Fibroblast of skin of scalp (primary cell): ENCODE measurements at regions not wholly inside any gene's neighbourhood (a gene's known extent, or its start where the extent isn't known, plus 50 kb on each side); places are given as distances from the start of the nearest gene placed in this dataset.

Experiments used
- DNase-seq: peaks from one replicate; pipeline ENCODE4 v3.0.0-alpha.2; 2013

GRCh38 chr2:156697906-156698305 is 261.7 kb downstream of the GPD2 start:
- DNase-seq = no peak

- DNase-seq = no peak
Observed at GRCh38 chr2:156700681-156701080, 264.5 kb downstream of the GPD2 start.

DNA sequence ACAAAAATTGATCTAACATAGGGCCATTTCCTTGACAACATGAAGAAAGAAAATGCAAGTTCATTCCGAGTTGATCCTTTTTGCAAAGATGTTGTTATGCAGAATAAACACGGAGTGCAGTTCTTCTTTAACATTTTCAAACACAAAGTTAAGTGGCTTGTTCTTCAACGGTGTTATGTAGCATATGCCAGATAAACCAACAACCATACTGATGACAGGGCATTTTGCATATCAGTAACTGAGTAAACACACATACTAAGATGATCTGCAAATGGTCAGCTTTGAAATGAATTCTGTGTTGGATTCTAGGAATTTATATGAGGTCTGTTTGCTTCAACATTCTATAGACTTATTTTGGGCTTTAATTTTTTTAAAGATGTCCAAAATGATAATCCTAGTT is 266.4 kb downstream of the GPD2 start:
- no peak for DNase-seq

- DNase-seq = no peak
Observed at GRCh38 chr2:156703642-156704041, 267.5 kb downstream of the GPD2 start.

DNA sequence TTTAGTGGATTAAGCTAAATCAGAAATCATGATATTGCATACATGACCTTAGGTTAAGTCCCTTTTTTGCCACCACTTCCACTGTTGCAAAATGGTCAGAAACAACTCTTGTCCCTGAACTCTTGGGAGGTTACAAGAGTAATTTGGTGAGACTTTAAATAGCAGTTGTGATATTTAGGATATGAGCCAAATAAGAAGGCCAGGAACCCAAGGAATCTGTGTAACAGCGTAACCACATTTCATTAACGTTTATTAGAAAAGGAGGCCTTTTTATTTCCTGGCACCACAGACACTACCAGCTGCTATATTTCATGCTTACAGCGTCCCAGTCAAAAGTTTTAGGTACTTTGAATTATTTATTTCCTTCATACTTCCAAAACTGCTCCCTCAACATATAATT is 268.0 kb downstream of the GPD2 start:
- no peak for DNase-seq

- DNase-seq = no peak
Observed at GRCh38 chr2:156704617-156705016, 268.4 kb downstream of the GPD2 start.

DNA sequence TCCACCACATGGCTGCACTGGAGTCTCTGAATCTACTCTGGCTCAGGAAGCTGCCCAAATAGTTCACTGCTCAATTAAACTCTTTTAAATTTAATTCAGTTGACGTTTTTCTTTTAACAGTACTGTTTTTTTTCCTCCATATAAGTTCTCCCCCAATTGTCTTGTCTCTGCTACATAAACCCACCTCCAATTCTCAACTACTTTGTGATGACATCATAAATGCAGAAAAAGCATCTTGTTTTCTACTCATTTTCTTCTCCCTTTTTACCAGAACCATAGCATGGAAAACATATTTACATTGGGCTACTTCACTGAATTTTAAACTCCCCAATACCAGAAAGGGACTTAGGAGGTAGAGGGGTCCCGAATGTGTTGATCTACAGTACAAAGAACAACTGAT is 270.4 kb downstream of the GPD2 start:
- no peak for DNase-seq

- no peak for DNase-seq
Observed at GRCh38 chr2:156708051-156708450, 271.9 kb downstream of the GPD2 start.

GRCh38 chr2:156709091-156709490 is 272.9 kb downstream of the GPD2 start:
- no peak for DNase-seq

DNA sequence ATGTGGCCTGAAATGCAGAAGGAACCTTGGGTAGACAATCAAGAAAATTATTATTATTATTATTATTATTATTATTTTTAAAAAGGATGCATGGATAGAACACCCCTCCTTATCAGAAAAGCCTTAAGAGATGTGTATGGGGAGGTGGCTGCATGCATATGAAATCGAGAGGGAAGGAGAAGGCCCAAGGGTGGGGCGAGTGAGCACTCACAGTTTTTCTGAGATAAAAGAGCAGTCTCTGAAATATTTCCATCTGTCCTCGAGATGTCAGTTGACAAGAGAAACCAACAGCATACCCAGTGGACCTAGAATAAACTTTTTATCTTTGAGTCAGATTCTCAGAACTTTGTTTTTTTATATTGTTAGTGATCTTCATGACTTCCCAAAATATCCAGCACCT is 282.9 kb downstream of the GPD2 start:
- DNase-seq = no peak

DNA sequence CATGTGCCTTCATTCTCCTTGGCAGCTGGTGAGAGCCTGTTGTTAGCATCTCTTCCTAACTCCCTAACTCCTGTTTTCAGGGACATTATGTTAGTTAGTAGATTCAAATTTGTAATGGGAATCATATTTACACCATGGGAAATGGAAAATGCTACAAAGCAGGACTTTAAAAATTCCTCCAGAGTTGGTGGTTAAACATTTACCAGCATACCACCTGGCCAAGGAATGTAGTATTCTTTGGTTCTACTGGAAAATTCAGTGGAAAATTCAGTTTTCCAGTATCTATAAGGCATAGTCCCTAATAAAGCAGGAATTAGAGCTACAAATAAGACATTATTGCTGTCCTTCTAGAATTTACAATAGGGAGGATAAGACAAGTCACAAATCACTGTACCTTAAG is 291.7 kb downstream of the GPD2 start:
- DNase-seq = no peak

- DNase-seq = no peak
Observed at GRCh38 chr2:156728328-156728727, 292.1 kb downstream of the GPD2 start.

GRCh38 chr2:156731506-156731905 is 295.3 kb downstream of the GPD2 start:
- no peak for DNase-seq

DNA sequence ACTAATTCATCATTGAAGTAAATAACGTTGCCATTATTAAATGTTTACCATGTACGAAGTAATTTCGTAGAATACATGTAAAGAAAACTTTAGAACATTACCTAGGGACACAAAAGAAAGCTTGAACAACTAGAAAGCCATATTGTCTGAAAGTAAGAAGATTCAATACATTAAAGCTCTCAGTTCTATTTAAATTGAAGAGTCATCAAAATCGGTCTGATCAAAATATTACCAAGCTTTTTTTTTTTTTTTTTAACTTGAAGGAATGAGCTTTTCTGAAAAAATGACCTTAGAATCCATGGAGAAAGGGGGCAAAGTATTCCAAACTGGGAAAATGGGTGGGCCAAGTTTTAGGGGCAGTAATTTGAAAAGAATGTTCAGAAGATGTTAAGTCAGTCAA is 300.8 kb downstream of the GPD2 start:
- no peak for DNase-seq

DNA sequence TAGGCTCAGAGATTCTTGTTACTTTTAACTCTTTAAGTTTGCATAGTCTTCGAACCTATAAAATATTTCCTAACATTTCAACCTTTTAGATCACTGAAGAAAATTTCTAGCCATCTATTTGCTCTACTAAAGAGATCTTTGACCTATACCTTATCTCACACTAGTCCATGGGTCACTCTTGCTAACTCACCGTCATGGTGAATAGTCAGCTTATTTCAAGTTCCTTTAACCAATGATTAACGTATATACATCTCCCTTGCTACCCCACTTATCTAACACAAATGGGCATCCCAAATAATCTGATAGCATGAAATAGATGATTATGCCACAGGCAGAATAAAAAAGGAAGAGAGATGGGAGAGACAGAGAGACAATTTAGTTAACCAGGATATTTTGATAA is 303.1 kb downstream of the GPD2 start:
- DNase-seq = no peak

- no peak for DNase-seq
Observed at GRCh38 chr2:156745619-156746018, 309.4 kb downstream of the GPD2 start.

DNA sequence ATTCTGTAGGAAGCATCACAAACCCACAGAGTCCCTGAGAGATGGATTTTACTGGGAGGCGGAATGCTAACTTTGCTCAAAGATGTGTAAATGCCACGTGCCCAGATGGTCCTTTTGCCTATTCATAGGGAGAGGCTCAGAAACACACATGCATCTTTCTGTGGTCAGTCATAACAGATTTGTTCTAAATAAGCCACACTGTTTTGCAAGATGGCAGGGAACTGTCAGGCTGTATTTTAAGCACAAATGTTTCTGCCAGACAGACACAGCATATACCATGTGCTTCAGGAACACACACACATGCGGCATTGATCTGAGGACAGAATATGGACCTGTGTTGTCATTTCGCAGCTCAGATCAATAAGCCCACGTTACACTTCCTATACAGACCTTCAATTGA is 312.0 kb downstream of the GPD2 start:
- no peak for DNase-seq

DNA sequence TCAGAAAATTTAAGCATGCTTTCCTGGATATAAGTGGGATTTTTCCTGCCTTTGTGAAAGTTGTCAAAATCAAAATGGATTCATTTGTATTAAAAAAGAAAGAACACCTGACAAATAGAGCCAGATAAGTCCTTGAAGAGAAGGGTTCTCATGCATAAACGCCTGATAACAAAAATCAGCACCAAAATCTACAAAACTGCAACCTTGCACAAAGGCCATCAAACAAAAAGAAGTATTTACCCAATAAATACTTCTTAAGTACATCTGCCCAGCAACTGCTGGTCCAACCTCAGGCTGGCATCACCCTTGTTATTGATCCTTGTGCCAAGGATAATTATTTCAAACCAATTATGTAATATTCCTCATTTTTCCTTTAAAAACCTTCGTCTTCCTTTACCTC is 315.9 kb downstream of the GPD2 start:
- no peak for DNase-seq

DNA sequence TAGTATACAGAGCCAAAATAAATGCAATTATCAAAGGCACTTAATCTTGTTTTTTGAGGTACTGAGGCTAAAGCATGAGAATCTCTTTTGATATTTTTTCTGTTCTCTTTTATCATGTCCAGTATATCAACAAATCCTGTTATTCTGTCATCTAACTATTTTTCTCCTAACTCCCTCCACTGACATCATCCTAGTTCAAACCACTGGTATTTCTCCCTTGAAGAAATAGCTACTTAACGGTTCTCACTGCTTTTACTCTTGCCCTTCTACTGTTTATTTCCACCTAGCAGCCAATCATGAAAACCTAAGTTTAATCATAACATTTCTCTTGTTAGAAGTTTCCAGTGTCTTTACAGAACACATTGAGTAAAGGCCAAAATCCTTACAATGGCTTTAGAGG is 317.6 kb downstream of the GPD2 start:
- DNase-seq = no peak

- DNase-seq = no peak
Observed at GRCh38 chr2:156756516-156756915, 320.3 kb downstream of the GPD2 start.

GRCh38 chr2:156763174-156763573 is 327.0 kb downstream of the GPD2 start:
- DNase-seq = no peak

- no peak for DNase-seq
Observed at GRCh38 chr2:156765043-156765442, 328.9 kb downstream of the GPD2 start.

DNA sequence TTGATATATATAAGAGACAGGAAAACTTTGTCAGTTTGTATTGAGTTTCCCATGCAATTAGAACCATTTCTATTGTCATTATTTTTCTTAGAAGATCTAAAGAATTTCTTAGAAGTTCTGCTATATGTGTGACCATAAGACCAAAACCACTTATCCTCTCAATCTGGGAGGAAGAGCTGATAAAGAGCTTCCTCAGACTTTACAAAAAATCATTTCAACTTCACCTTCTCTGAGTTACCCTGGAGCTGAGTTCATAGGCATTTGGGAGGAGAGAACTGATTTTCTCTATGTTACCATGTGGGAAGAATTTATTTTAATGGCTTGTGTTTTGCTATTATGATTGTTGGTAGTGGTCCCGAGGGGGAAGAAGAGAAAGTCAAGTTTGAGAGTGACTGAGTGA is 329.3 kb downstream of the GPD2 start:
- DNase-seq = no peak

DNA sequence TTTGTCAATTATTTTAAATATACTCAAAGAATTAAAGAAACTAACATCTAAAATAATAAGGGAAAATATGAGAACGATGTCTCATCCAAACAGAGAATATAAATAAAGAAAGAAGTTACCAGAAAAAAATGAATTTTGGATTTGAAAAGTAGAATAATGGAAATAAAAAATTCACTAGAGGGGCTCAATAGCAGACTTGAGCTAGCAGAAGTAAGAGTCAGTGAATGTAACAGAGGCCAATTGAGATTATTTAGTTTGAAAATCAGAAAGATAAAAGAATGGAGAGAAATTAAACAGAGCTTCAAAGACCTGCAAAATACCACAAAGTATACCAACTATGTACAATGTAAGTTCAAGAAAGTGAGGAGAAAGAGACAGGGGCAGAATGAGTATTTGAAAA is 333.6 kb downstream of the GPD2 start:
- no peak for DNase-seq

GRCh38 chr2:156778916-156779315 is 342.7 kb downstream of the GPD2 start:
- DNase-seq = no peak
